ENCODE measurements at regions not wholly inside any gene's neighbourhood (a gene's known extent, or its start where the extent isn't known, plus 50 kb on each side); places are given as distances from the start of the nearest gene placed in this dataset.

GRCh38 chr3:61333192-61333961, 82.1 kb upstream of the FHIT start:
- ATAC-seq (ENCODE audit: insufficient read depth, low FRiP score): no peak
- Histone ChIP-seq H3K4me1 (ENCODE audit: control insufficient read depth in 5 of 5, insufficient read depth in 5 of 5, low read length in 5 of 5) (no peaks in the 10 kb centered on the region), H3K9me3 (ENCODE audit: control insufficient read depth in 4 of 4, insufficient read depth in 3 of 4, low read length in 3 of 4) (no peaks in the 10 kb centered on the region), H3K9ac (ENCODE audit: insufficient read depth in 1 of 2, low read length in 2 of 2) (no peak overlapping the region), H3K4me3 (no peak overlapping the region), H3K27me3 (ENCODE audit: control insufficient read depth in 3 of 3, insufficient read depth in 3 of 3, low read length in 2 of 3) (no peaks in the 10 kb centered on the region), H3K36me3 (ENCODE audit: control insufficient read depth in 4 of 4, insufficient read depth in 4 of 4, low read length in 4 of 4) (no peaks in the 10 kb centered on the region), H3K27ac (ENCODE audit: low read depth in 1 of 2, low read length in 1 of 2) (no peak overlapping the region)
- TF ChIP-seq CTCF (IDR thresholded peaks at IDR 0.05; ENCODE audit: control extremely low read depth, extremely low read depth): no peak
- DNase-seq: no peak
- WGBS, 2 donors: 76 to 84% methylated on average over 7 of the region's 7 CpGs

DNA sequence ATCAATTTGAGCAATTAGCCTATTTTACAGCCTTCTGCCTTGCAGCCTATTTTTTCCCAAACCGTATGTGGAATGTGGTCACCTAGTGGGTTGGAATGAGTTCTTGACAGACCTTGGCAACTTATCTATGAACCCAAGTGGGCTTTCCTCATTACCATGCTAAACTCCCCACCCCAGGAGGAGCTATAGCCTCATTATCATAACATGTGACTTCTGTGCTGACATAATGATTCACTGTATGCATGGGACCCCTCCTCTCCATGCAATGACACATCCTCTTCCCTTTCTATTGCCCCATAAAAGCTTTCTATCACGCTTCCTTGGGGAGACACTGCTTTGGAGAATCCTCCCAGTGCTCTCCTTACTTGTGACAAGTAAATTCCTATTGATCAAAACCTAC, 83.5 kb upstream of the FHIT start:
- no peaks in the 10 kb centered on the region for H3K27me3 ChIP-seq (ENCODE audit: control insufficient read depth in 3 of 3, insufficient read depth in 3 of 3, low read length in 2 of 3)
- no peak for ATAC-seq (ENCODE audit: insufficient read depth, low FRiP score)
- H3K4me1 ChIP-seq (ENCODE audit: control insufficient read depth in 5 of 5, insufficient read depth in 5 of 5, low read length in 5 of 5): no peaks in the 10 kb centered on the region
- H3K27ac ChIP-seq (ENCODE audit: low read depth in 1 of 2, low read length in 1 of 2): no peak overlapping the region
- DNase-seq: no peak
- TF ChIP-seq CTCF (IDR thresholded peaks at IDR 0.05; ENCODE audit: control extremely low read depth, extremely low read depth): no peak
- WGBS, 2 donors: 87 to 89% methylated on average over 2 of the region's 2 CpGs
- no peak overlapping the region for H3K4me3 ChIP-seq
- H3K36me3 ChIP-seq (ENCODE audit: control insufficient read depth in 4 of 4, insufficient read depth in 4 of 4, low read length in 4 of 4): no peaks in the 10 kb centered on the region
- no peak overlapping the region for H3K9ac ChIP-seq (ENCODE audit: insufficient read depth in 1 of 2, low read length in 2 of 2)
- H3K9me3 ChIP-seq (ENCODE audit: control insufficient read depth in 4 of 4, insufficient read depth in 3 of 4, low read length in 3 of 4): no peaks in the 10 kb centered on the region

DNA sequence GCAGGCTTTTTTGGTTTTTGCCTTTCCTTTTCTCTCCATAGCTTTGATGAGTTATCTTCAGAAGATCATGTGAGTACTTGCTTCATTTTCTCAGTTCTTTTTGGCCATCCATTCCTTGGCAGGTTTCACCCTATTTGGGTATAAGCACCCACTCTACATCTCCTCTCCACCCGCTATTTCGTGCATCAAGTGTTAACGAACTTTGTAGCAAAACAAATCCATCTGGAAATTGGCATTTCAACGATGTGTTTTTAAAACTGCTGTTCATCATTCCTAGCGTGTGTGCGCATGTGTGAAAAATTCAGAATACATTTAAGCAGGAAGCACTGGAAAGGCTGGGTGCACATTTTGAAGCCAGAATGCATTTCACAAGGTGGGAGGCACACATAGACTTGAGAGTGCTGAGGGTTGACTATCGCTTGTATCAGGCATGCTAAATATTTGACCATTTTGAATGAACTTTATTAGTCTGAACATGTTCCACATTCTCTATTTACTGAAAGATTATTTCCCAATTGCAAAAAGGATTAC, 89.7 kb upstream of the FHIT start:
- no peaks in the 10 kb centered on the region for H3K9me3 ChIP-seq (ENCODE audit: control insufficient read depth in 4 of 4, insufficient read depth in 3 of 4, low read length in 3 of 4)
- 69 to 83% methylated on average over 7 of the region's 7 CpGs for WGBS, 2 donors
- H3K4me1 ChIP-seq (ENCODE audit: control insufficient read depth in 5 of 5, insufficient read depth in 5 of 5, low read length in 5 of 5): no peaks in the 10 kb centered on the region
- H3K4me3 ChIP-seq: no peak overlapping the region
- no peak for ATAC-seq (ENCODE audit: insufficient read depth, low FRiP score)
- H3K27ac ChIP-seq (ENCODE audit: low read depth in 1 of 2, low read length in 1 of 2): no peak overlapping the region
- H3K9ac ChIP-seq (ENCODE audit: insufficient read depth in 1 of 2, low read length in 2 of 2): no peak overlapping the region
- no peaks in the 10 kb centered on the region for H3K36me3 ChIP-seq (ENCODE audit: control insufficient read depth in 4 of 4, insufficient read depth in 4 of 4, low read length in 4 of 4)
- TF ChIP-seq CTCF (IDR thresholded peaks at IDR 0.05; ENCODE audit: control extremely low read depth, extremely low read depth): no peak
- no peak for DNase-seq
- no peaks in the 10 kb centered on the region for H3K27me3 ChIP-seq (ENCODE audit: control insufficient read depth in 3 of 3, insufficient read depth in 3 of 3, low read length in 2 of 3)

DNA sequence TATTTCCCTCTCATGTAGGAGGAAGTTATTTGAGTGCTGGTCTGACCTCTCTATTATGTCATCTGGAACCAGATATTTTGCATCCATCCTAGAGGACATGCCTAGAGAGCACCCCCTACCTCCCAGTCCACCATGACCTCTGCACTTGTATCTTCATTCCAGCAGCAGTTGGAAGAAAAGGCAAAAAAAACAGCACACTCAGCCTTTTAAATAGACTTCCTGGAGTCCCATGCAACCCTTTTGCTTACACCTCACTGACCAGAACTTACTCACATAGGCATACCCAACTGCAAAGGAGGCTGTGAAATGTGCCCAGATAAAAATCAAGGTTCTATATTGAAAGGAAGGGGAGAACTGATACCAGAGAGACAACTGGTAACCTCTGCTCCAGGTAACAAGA, 92.3 kb upstream of the FHIT start:
- no peak for TF ChIP-seq CTCF (IDR thresholded peaks at IDR 0.05; ENCODE audit: control extremely low read depth, extremely low read depth)
- DNase-seq: no peak
- Histone ChIP-seq H3K9me3 (ENCODE audit: control insufficient read depth in 4 of 4, insufficient read depth in 3 of 4, low read length in 3 of 4) (no peaks in the 10 kb centered on the region), H3K27ac (ENCODE audit: low read depth in 1 of 2, low read length in 1 of 2) (no peak overlapping the region), H3K4me3 (no peak overlapping the region), H3K27me3 (ENCODE audit: control insufficient read depth in 3 of 3, insufficient read depth in 3 of 3, low read length in 2 of 3) (no peaks in the 10 kb centered on the region), H3K4me1 (ENCODE audit: control insufficient read depth in 5 of 5, insufficient read depth in 5 of 5, low read length in 5 of 5) (no peaks in the 10 kb centered on the region), H3K36me3 (ENCODE audit: control insufficient read depth in 4 of 4, insufficient read depth in 4 of 4, low read length in 4 of 4) (no peaks in the 10 kb centered on the region), H3K9ac (ENCODE audit: insufficient read depth in 1 of 2, low read length in 2 of 2) (no peak overlapping the region)
- no peak for ATAC-seq (ENCODE audit: insufficient read depth, low FRiP score)

Measured in lung (tissue), 11 donors.